Ishikawa (cell line): ENCODE measurements at regions not wholly inside any gene's neighbourhood (a gene's known extent, or its start where the extent isn't known, plus 50 kb on each side); places are given as distances from the start of the nearest gene placed in this dataset.

Experiments used
- CREB1 ChIP-seq: IDR thresholded peaks from 2 replicates; pipeline ENCODE4 v1.6.1; 2012; ENCODE audit warnings: low read depth
- EP300 ChIP-seq: IDR thresholded peaks from 2 replicates; pipeline ENCODE4 v1.6.1; 2012; ENCODE audit warnings: borderline replicate concordance
- NFIC ChIP-seq: IDR thresholded peaks from 2 replicates; pipeline ENCODE4 v1.6.1; 2012
- RAD21 ChIP-seq: IDR thresholded peaks from 2 replicates; pipeline ENCODE4 v1.6.1; 2012; ENCODE audit warnings: low read depth
- TCF12 ChIP-seq: IDR thresholded peaks from 2 replicates; pipeline ENCODE4 v1.6.1; 2012; ENCODE audit warnings: low read depth
- TEAD4 ChIP-seq: IDR thresholded peaks from 2 replicates; pipeline ENCODE4 v1.6.1; 2012
- YY1 ChIP-seq: IDR thresholded peaks from 2 replicates; pipeline ENCODE4 v1.6.1; 2012; ENCODE audit warnings: low read depth
- ZBTB7A ChIP-seq: IDR thresholded peaks from 2 replicates; pipeline ENCODE4 v1.6.1; 2012; ENCODE audit warnings: low read depth
- TF ChIP-seq, protein P1 (sequence below): IDR thresholded peaks from 2 replicates; pipeline ENCODE4 v1.6.1; 2012
- TF ChIP-seq, protein P2 (sequence below): IDR thresholded peaks from 2 replicates; pipeline ENCODE4 v1.6.1; 2012; ENCODE audit warnings: low read depth, mild to moderate bottlenecking
- TF ChIP-seq, protein P3 (sequence below): IDR thresholded peaks from 2 replicates; pipeline ENCODE4 v1.6.1; 2012

DNA sequence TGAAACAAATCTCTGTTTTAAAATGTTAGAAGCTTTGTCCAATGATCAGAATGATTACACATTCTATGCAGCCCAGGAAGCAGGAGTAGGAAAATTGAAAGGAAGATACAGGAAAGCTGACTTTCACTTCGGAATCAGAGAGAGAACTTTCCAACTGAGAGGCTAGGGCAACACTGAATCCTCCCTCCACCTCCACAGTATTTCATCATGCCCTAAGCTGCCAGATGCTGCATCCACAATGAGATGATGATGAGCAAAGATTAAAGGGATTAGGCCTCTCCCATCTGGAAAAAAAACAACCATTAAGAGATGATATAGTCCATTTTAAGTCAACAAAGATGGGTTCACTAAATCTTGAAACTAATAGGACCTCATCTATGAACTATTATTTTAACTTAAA is 215.6 kb downstream of the GPR37 start:
- TF ChIP-seq TEAD4 (no peak), RAD21 (no peak), YY1 (no peak), CREB1 (no peak), NFIC (no peak), ZBTB7A (no peak), TCF12 (no peak), EP300 (no peak)
- TF ChIP-seq, protein P1, sequence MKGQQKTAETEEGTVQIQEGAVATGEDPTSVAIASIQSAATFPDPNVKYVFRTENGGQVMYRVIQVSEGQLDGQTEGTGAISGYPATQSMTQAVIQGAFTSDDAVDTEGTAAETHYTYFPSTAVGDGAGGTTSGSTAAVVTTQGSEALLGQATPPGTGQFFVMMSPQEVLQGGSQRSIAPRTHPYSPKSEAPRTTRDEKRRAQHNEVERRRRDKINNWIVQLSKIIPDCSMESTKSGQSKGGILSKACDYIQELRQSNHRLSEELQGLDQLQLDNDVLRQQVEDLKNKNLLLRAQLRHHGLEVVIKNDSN = no peak
- TF ChIP-seq, protein P2, sequence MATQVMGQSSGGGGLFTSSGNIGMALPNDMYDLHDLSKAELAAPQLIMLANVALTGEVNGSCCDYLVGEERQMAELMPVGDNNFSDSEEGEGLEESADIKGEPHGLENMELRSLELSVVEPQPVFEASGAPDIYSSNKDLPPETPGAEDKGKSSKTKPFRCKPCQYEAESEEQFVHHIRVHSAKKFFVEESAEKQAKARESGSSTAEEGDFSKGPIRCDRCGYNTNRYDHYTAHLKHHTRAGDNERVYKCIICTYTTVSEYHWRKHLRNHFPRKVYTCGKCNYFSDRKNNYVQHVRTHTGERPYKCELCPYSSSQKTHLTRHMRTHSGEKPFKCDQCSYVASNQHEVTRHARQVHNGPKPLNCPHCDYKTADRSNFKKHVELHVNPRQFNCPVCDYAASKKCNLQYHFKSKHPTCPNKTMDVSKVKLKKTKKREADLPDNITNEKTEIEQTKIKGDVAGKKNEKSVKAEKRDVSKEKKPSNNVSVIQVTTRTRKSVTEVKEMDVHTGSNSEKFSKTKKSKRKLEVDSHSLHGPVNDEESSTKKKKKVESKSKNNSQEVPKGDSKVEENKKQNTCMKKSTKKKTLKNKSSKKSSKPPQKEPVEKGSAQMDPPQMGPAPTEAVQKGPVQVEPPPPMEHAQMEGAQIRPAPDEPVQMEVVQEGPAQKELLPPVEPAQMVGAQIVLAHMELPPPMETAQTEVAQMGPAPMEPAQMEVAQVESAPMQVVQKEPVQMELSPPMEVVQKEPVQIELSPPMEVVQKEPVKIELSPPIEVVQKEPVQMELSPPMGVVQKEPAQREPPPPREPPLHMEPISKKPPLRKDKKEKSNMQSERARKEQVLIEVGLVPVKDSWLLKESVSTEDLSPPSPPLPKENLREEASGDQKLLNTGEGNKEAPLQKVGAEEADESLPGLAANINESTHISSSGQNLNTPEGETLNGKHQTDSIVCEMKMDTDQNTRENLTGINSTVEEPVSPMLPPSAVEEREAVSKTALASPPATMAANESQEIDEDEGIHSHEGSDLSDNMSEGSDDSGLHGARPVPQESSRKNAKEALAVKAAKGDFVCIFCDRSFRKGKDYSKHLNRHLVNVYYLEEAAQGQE = no peak
- TF ChIP-seq, protein P3, sequence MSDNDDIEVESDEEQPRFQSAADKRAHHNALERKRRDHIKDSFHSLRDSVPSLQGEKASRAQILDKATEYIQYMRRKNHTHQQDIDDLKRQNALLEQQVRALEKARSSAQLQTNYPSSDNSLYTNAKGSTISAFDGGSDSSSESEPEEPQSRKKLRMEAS = no peak
